ENCODE measurements at regions not wholly inside any gene's neighbourhood (a gene's known extent, or its start where the extent isn't known, plus 50 kb on each side); places are given as distances from the start of the nearest gene placed in this dataset.

- H3K27ac ChIP-seq, result no peak overlapping the region
- 44 to 89% (median 75%) methylated on average over 1 of the region's 1 CpG for WGBS, 4 donors
- ATAC-seq, result peak in 2 of 4 donors; percentile 66 to 68
- no peaks in the 10 kb centered on the region for H3K27me3 ChIP-seq
- no peaks in the 10 kb centered on the region for H3K4me1 ChIP-seq
- no peak overlapping the region for H3K4me3 ChIP-seq
- no peak for DNase-seq
- no peaks in the 10 kb centered on the region for H3K36me3 ChIP-seq
- intact Hi-C loops (cut with DNase I), result no loop called here
- TF ChIP-seq POLR2A (IDR thresholded peaks at IDR 0.05) (no peak), CTCF (IDR thresholded peaks at IDR 0.05) (no peak)
- peaks cover 0 to 32% (median 0%) of the 10 kb centered on the region in 12 donors for H3K9me3 ChIP-seq
Observed at GRCh38 chr4:13109536-13109935, 374.6 kb downstream of the RAB28 start.

- no peak overlapping the region for H3K27ac ChIP-seq
- no peaks in the 10 kb centered on the region for H3K27me3 ChIP-seq
- intact Hi-C loops (cut with DNase I), result no loop called here
- no peak for DNase-seq
- TF ChIP-seq POLR2A (IDR thresholded peaks at IDR 0.05) (no peak), CTCF (IDR thresholded peaks at IDR 0.05) (no peak)
- H3K36me3 ChIP-seq, result no peaks in the 10 kb centered on the region
- ATAC-seq, result no peak
- no peaks in the 10 kb centered on the region for H3K4me1 ChIP-seq
- WGBS, 4 donors, result 85 to 97% (median 88%) methylated on average over 1 of the region's 1 CpG
- peaks cover 0 to 31% (median 0%) of the 10 kb centered on the region in 12 donors for H3K9me3 ChIP-seq
- H3K4me3 ChIP-seq, result no peak overlapping the region
Observed at GRCh38 chr4:13108096-13108495, 376.0 kb downstream of the RAB28 start.

- intact Hi-C loops (cut with DNase I), result no loop called here
- TF ChIP-seq CTCF (IDR thresholded peaks at IDR 0.05) (no peak), POLR2A (IDR thresholded peaks at IDR 0.05) (no peak)
- H3K4me1 ChIP-seq, result no peaks in the 10 kb centered on the region
- no peak for ATAC-seq
- DNase-seq, result no peak
- no peak overlapping the region for H3K4me3 ChIP-seq
- H3K9me3 ChIP-seq, result peaks cover 0 to 9% (median 0%) of the 10 kb centered on the region in 12 donors
- H3K36me3 ChIP-seq, result no peaks in the 10 kb centered on the region
- 70 to 77% (median 76%) methylated on average over 7 of the region's 7 CpGs for WGBS, 4 donors
- no peaks in the 10 kb centered on the region for H3K27me3 ChIP-seq
- no peak overlapping the region for H3K27ac ChIP-seq
Observed at GRCh38 chr4:13103382-13104015, 380.6 kb downstream of the RAB28 start.

- Histone ChIP-seq H3K4me1 (no peaks in the 10 kb centered on the region), H3K27me3 (no peaks in the 10 kb centered on the region), H3K9me3 (no peaks in the 10 kb centered on the region), H3K36me3 (no peaks in the 10 kb centered on the region), H3K27ac (no peak overlapping the region), H3K4me3 (no peak overlapping the region)
- ATAC-seq (no peak), DNase-seq (no peak)
- TF ChIP-seq POLR2A (IDR thresholded peaks at IDR 0.05) (no peak), CTCF (IDR thresholded peaks at IDR 0.05) (no peak)
- intact Hi-C loops (cut with DNase I), result no loop called here
- 79 to 88% (median 85%) methylated on average over 6 of the region's 6 CpGs for WGBS, 4 donors
Observed at GRCh38 chr4:13102092-13102742, 381.9 kb downstream of the RAB28 start.

Data from heart left ventricle (tissue), 16 donors.